ENCODE measurements at regions not wholly inside any gene's neighbourhood (a gene's known extent, or its start where the extent isn't known, plus 50 kb on each side); places are given as distances from the start of the nearest gene placed in this dataset.

GRCh38 chr1:188660572-188660971 is 1817.1 kb downstream of the BRINP3 start:
- no peak for DNase-seq (ENCODE audit: low spot score)
- Histone ChIP-seq H3K4me3 (ENCODE audit: low read depth in 1 of 3, low read length in 3 of 3) (no peak overlapping the region), H3K4me1 (ENCODE audit: control insufficient read depth in 4 of 4, insufficient read depth in 4 of 4, low read length in 3 of 4) (no peaks in the 10 kb centered on the region), H3K9ac (ENCODE audit: low read depth in 1 of 2, low read length in 2 of 2) (no peak overlapping the region), H3K27ac (ENCODE audit: low read depth in 1 of 2, low read length in 2 of 2) (no peak overlapping the region), H3K27me3 (ENCODE audit: control insufficient read depth in 4 of 4, insufficient read depth in 4 of 4, low read length in 3 of 4) (no peaks in the 10 kb centered on the region), H3K9me3 (ENCODE audit: control insufficient read depth in 4 of 4, low read length in 3 of 4) (no peaks in the 10 kb centered on the region), H3K36me3 (ENCODE audit: control insufficient read depth in 4 of 4, insufficient read depth in 3 of 4, low read depth in 1 of 4, low read length in 3 of 4) (no peaks in the 10 kb centered on the region)
- TF ChIP-seq GABPA (IDR thresholded peaks at IDR 0.05 in 1 of 2, conservative IDR thresholded peaks at IDR 0.05 in 1 of 2) (no peak), RXRA (IDR thresholded peaks at IDR 0.05) (no peak)

GRCh38 chr1:188665477-188665876 is 1812.2 kb downstream of the BRINP3 start:
- H3K4me3 ChIP-seq (ENCODE audit: low read depth in 1 of 3, low read length in 3 of 3): no peak overlapping the region
- H3K9ac ChIP-seq (ENCODE audit: low read depth in 1 of 2, low read length in 2 of 2): no peak overlapping the region
- no peaks in the 10 kb centered on the region for H3K4me1 ChIP-seq (ENCODE audit: control insufficient read depth in 4 of 4, insufficient read depth in 4 of 4, low read length in 3 of 4)
- H3K36me3 ChIP-seq (ENCODE audit: control insufficient read depth in 4 of 4, insufficient read depth in 3 of 4, low read depth in 1 of 4, low read length in 3 of 4): no peaks in the 10 kb centered on the region
- H3K27me3 ChIP-seq (ENCODE audit: control insufficient read depth in 4 of 4, insufficient read depth in 4 of 4, low read length in 3 of 4): no peaks in the 10 kb centered on the region
- DNase-seq (ENCODE audit: low spot score): no peak
- no peak for TF ChIP-seq HNF4G (IDR thresholded peaks at IDR 0.05)
- TF ChIP-seq JUND (IDR thresholded peaks at IDR 0.05): no peak
- no peak for TF ChIP-seq RAD21 (IDR thresholded peaks at IDR 0.05)
- TF ChIP-seq ZBTB33 (IDR thresholded peaks at IDR 0.05): no peak
- TF ChIP-seq HNF4A (conservative IDR thresholded peaks at IDR 0.05): no peak
- TF ChIP-seq CTCF (IDR thresholded peaks at IDR 0.05; ENCODE audit: low read depth, low read length, missing input control): no peak
- TF ChIP-seq YY1 (IDR thresholded peaks at IDR 0.05): no peak
- no peak for TF ChIP-seq TAF1 (conservative IDR thresholded peaks at IDR 0.05)
- TF ChIP-seq NR2F2 (IDR thresholded peaks at IDR 0.05): no peak
- no peak for TF ChIP-seq FOXA2 (IDR thresholded peaks at IDR 0.05)
- TF ChIP-seq RXRA (IDR thresholded peaks at IDR 0.05): no peak
- H3K9me3 ChIP-seq (ENCODE audit: control insufficient read depth in 4 of 4, low read length in 3 of 4): no peaks in the 10 kb centered on the region
- H3K27ac ChIP-seq (ENCODE audit: low read depth in 1 of 2, low read length in 2 of 2): no peak overlapping the region
- WGBS: 66% methylated on average over 4 of the region's 4 CpGs

- Histone ChIP-seq H3K4me1 (ENCODE audit: control insufficient read depth in 4 of 4, insufficient read depth in 4 of 4, low read length in 3 of 4) (no peaks in the 10 kb centered on the region), H3K4me3 (ENCODE audit: low read depth in 1 of 3, low read length in 3 of 3) (no peak overlapping the region), H3K9ac (ENCODE audit: low read depth in 1 of 2, low read length in 2 of 2) (no peak overlapping the region), H3K27me3 (ENCODE audit: control insufficient read depth in 4 of 4, insufficient read depth in 4 of 4, low read length in 3 of 4) (no peaks in the 10 kb centered on the region), H3K27ac (ENCODE audit: low read depth in 1 of 2, low read length in 2 of 2) (no peak overlapping the region), H3K36me3 (ENCODE audit: control insufficient read depth in 4 of 4, insufficient read depth in 3 of 4, low read depth in 1 of 4, low read length in 3 of 4) (no peaks in the 10 kb centered on the region), H3K9me3 (ENCODE audit: control insufficient read depth in 4 of 4, low read length in 3 of 4) (no peaks in the 10 kb centered on the region)
- no peak for DNase-seq (ENCODE audit: low spot score)
- no peak for TF ChIP-seq NR2F2 (IDR thresholded peaks at IDR 0.05)
- no peak for TF ChIP-seq RXRA (IDR thresholded peaks at IDR 0.05)
- TF ChIP-seq GABPA (IDR thresholded peaks at IDR 0.05 in 1 of 2, conservative IDR thresholded peaks at IDR 0.05 in 1 of 2): no peak
- TF ChIP-seq FOXA1 (IDR thresholded peaks at IDR 0.05): no peak
- no peak for TF ChIP-seq MAX (IDR thresholded peaks at IDR 0.05)
- TF ChIP-seq YY1 (IDR thresholded peaks at IDR 0.05): no peak
- no peak for TF ChIP-seq SP1 (IDR thresholded peaks at IDR 0.05)
- 86% methylated on average over 2 of the region's 2 CpGs for WGBS
These were observed 1809.6 kb downstream of the BRINP3 start for GRCh38 chr1:188668083-188668482.

Measured in liver (tissue), 8 donors.